GM10248 (cell line): ENCODE measurements at regions not wholly inside any gene's neighbourhood (a gene's known extent, or its start where the extent isn't known, plus 50 kb on each side); places are given as distances from the start of the nearest gene placed in this dataset.
"Not testable (repeated sequence)": the region's sequence is repeated elsewhere in the genome, so short reads cannot be mapped to it uniquely, and the experiment has no call there.

Experiments
- CTCF ChIA-PET: fragments of 300-600 bp; sonication (Branson Sonifier 250); formaldehyde crosslinking; extraction: SDS; loops from one replicate; lab custom pipeline; 2021; ENCODE audit warnings: antibody characterized with exemption; lab: Yijun Ruan, JAX
- POLR2A ChIA-PET: fragments of 350-650 bp; sonication (Branson Sonifier 250); formaldehyde crosslinking; extraction: SDS; loops from one replicate; lab custom pipeline; 2020; ENCODE audit warnings: antibody characterized with exemption; lab: Yijun Ruan, JAX
- DNase-seq: peaks from one replicate; pipeline ENCODE4 v3.0.0; 2012; ENCODE audit errors: extremely low spot score
- CTCF ChIP-seq: IDR thresholded peaks from 2 replicates; pipeline ENCODE4 v1.5.1; 2012; ENCODE audit warnings: mild to moderate bottlenecking, low read depth; ENCODE audit errors: extremely low read depth, missing control alignments, control extremely low read depth

GRCh38 chr6:96700915-96701314 lies 136.4 kb downstream of the GPR63 start:
- no peak for TF ChIP-seq CTCF
- POLR2A ChIA-PET = no interaction called here
- no peak for DNase-seq
- CTCF ChIA-PET = no interaction called here

GRCh38 chr6:96694429-96694828 lies 131.5 kb downstream of the FHL5 start:
- POLR2A ChIA-PET, DNase-seq, CTCF ChIA-PET: not testable (repeated sequence)

GRCh38 chr6:96687121-96687520 lies 124.2 kb downstream of the FHL5 start:
- CTCF ChIA-PET = interaction anchor here (0.8 kb wide), 1 partner anchor 12 kb away, joined by 3 read pairs; no protein-coding TSS in a partner anchor
- TF ChIP-seq CTCF = no peak
- POLR2A ChIA-PET = no interaction called here
- DNase-seq = no peak

GRCh38 chr6:96685702-96686101 lies 122.8 kb downstream of the FHL5 start:
- no peak for DNase-seq
- ChIA-PET POLR2A (no interaction called here), CTCF (no interaction called here)
- TF ChIP-seq CTCF = no peak

DNA sequence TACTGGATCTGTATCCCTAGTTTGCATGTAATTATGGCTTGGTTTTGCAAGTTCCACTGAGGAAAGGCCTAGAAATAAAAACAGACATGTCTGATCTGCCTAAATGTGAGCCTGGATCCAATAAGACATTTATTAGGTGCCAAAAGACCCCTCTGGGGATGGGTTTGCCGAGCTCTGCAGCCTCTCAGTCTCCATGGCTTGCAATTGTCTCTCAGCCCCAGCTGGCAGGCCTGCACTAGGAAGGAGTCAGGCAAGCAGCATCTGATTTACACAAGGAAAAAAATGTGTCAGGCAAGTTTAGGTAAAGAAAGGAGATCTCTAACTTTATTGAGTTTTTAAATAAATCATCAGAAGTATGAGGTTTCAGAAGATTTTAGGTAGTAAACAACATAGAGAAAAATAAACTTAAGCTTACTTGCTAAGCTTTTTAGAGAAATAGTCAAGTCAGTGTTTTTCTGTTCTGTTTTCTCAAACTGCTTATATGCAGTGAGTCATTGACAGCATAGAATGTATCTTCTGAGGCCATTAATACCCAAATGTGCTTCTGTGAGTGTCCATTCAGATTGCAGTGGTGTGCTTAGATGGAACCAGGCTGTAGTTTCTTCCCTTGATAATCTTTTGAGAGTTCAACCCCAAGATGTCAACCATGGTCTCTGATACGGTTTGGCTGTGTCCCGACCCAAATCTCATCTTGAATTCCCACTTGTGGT lies 121.0 kb downstream of the FHL5 start:
- POLR2A ChIA-PET = no interaction called here
- TF ChIP-seq CTCF = no peak
- no peak for DNase-seq
- CTCF ChIA-PET = no interaction called here

DNA sequence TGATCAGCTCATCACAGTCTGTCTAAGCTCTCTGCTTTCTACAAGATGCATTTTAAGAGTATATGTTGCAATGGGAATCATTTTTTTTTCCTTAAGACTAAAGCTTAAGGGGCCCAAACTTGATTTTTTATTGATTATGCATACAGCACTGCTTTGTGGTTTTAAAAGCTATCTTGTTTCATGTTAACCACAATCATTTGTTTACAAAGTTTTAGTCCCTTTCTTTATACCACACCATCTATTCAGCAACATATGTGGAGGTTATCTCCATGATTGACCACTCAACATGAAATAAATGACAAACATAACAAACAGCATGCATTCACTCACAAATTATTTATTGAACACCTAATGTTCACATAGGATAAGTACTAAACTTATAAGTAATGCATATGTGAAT lies 119.1 kb downstream of the FHL5 start:
- no peak for TF ChIP-seq CTCF
- DNase-seq = no peak
- POLR2A ChIA-PET = no interaction called here
- CTCF ChIA-PET = interaction anchor here (1.6 kb wide), 1 partner anchor 21 kb away, joined by 3 read pairs; no protein-coding TSS in a partner anchor

GRCh38 chr6:96675597-96675996 lies 112.7 kb downstream of the FHL5 start:
- DNase-seq = no peak
- CTCF ChIA-PET = no interaction called here
- TF ChIP-seq CTCF = no peak
- POLR2A ChIA-PET = no interaction called here
